ENCODE measurements at regions not wholly inside any gene's neighbourhood (a gene's known extent, or its start where the extent isn't known, plus 50 kb on each side); places are given as distances from the start of the nearest gene placed in this dataset.

GRCh38 chr7:133190650-133191049, 62.2 kb upstream of the EXOC4 start:
- no peaks in the 10 kb centered on the region for H3K36me3 ChIP-seq
- H3K4me3 ChIP-seq = no peak overlapping the region
- no peaks in the 10 kb centered on the region for H3K9me3 ChIP-seq
- peaks cover 0 to 3% of the 10 kb centered on the region in 2 donors for H3K27me3 ChIP-seq
- no peak for TF ChIP-seq CTCF (IDR thresholded peaks at IDR 0.05)
- TF ChIP-seq POLR2A (IDR thresholded peaks at IDR 0.05) = no peak
- no peaks in the 10 kb centered on the region for H3K4me1 ChIP-seq
- DNase-seq = no peak
- H3K27ac ChIP-seq = no peak overlapping the region

GRCh38 chr7:133191787-133192186, 61.1 kb upstream of the EXOC4 start:
- Histone ChIP-seq H3K27ac (no peak overlapping the region), H3K9me3 (no peaks in the 10 kb centered on the region), H3K4me3 (no peak overlapping the region), H3K27me3 (peaks cover 0 to 1% of the 10 kb centered on the region in 2 donors), H3K4me1 (no peaks in the 10 kb centered on the region), H3K36me3 (no peaks in the 10 kb centered on the region)
- no peak for DNase-seq
- TF ChIP-seq POLR2A (IDR thresholded peaks at IDR 0.05) (no peak), CTCF (IDR thresholded peaks at IDR 0.05) (no peak)

- Histone ChIP-seq H3K36me3 (no peaks in the 10 kb centered on the region), H3K27me3 (no peaks in the 10 kb centered on the region), H3K9me3 (no peaks in the 10 kb centered on the region), H3K4me1 (no peaks in the 10 kb centered on the region), H3K4me3 (no peak overlapping the region), H3K27ac (no peak overlapping the region)
- TF ChIP-seq POLR2A (IDR thresholded peaks at IDR 0.05) = no peak
- no peak for TF ChIP-seq CTCF (IDR thresholded peaks at IDR 0.05)
- no peak for DNase-seq
These were observed 57.0 kb upstream of the EXOC4 start for GRCh38 chr7:133195868-133196267.

GRCh38 chr7:133196856-133197612, 55.8 kb upstream of the EXOC4 start:
- no peaks in the 10 kb centered on the region for H3K4me1 ChIP-seq
- no peak overlapping the region for H3K27ac ChIP-seq
- no peak for DNase-seq
- TF ChIP-seq CTCF (IDR thresholded peaks at IDR 0.05) (no peak), POLR2A (IDR thresholded peaks at IDR 0.05) (no peak)
- H3K9me3 ChIP-seq = no peaks in the 10 kb centered on the region
- no peaks in the 10 kb centered on the region for H3K36me3 ChIP-seq
- H3K27me3 ChIP-seq = no peaks in the 10 kb centered on the region
- H3K4me3 ChIP-seq = no peak overlapping the region

- no peak overlapping the region for H3K27ac ChIP-seq
- no peak for DNase-seq
- H3K36me3 ChIP-seq = no peaks in the 10 kb centered on the region
- no peaks in the 10 kb centered on the region for H3K4me1 ChIP-seq
- no peaks in the 10 kb centered on the region for H3K9me3 ChIP-seq
- H3K27me3 ChIP-seq = no peaks in the 10 kb centered on the region
- H3K4me3 ChIP-seq = no peak overlapping the region
- no peak for TF ChIP-seq POLR2A (IDR thresholded peaks at IDR 0.05)
- TF ChIP-seq CTCF (IDR thresholded peaks at IDR 0.05) = no peak
These were observed 54.8 kb upstream of the EXOC4 start for GRCh38 chr7:133197972-133198544.
